SH-SY5Y (cell line): ENCODE measurements at regions not wholly inside any gene's neighbourhood (a gene's known extent, or its start where the extent isn't known, plus 50 kb on each side); places are given as distances from the start of the nearest gene placed in this dataset.

Experiments
- GATA2 ChIP-seq: IDR thresholded peaks from 2 replicates; pipeline ENCODE4 v1.6.1; 2011; ENCODE audit warnings: mild to moderate bottlenecking, low read depth, low read length
- GATA3 ChIP-seq: IDR thresholded peaks from 2 replicates; pipeline ENCODE4 v1.6.1; 2011; ENCODE audit warnings: low read depth, mild to moderate bottlenecking, low read length, moderate library complexity

- TF ChIP-seq GATA2 (no peak), GATA3 (no peak)
Observed at GRCh38 chr3:177421481-177421785, 224.2 kb upstream of the TBL1XR1 start.
